Stimulated activated naive CD8-positive, alpha-beta T cell treated with anti-CD3 and anti-CD28 coated beads, Interleukin-15, Interleukin-2, amounts not matched to agents 100 U/mL and 50 U/mL, for 24 hours (primary cell): ENCODE measurements at regions not wholly inside any gene's neighbourhood (a gene's known extent, or its start where the extent isn't known, plus 50 kb on each side); places are given as distances from the start of the nearest gene placed in this dataset.
A peak's percentile ranks its signal among the peaks of the same experiment; 100 is the strongest.
"Not testable (repeated sequence)": the region's sequence is repeated elsewhere in the genome, so short reads cannot be mapped to it uniquely, and the experiment has no call there.

ENCODE experiments used
- ATAC-seq: fragments of 150-1000 bp; cut with Tn5 transposase; one replicate; pipeline ENCODE4 v1.10.0; 2021
- DNase-seq: peaks from one replicate; pipeline ENCODE4 v3.0.0; 2021

GRCh38 chr2:89148256-89148655 lies 456.8 kb downstream of the RPIA start:
- not testable (repeated sequence) for ATAC-seq

GRCh38 chr2:89151699-89152098 lies 460.2 kb downstream of the RPIA start:
- not testable (repeated sequence) for DNase-seq, ATAC-seq

More at GRCh38 chr2:89148256-89148655, 456.8 kb downstream of the RPIA start:
- not testable (repeated sequence) for DNase-seq

DNA sequence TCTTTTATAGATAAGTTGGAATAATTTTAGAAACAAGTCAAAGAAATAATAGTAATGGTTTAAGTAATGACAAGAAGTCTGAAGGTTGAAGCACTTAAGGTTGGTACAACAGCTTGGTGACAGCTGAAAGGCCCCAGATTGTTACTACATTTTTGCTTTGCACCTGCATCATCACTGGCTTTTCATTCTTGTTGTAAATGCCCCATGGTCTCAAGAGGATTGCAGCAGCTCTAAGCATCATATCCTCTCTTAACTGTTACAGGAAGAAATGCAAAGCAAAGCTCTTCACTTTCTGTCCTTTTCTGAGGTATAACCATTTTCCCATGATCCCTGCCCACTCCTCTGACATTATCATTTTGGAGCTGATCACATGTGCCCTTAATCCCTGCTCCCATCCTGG lies 461.0 kb downstream of the RPIA start:
- not testable (repeated sequence) for DNase-seq, ATAC-seq

- ATAC-seq, DNase-seq: not testable (repeated sequence)
Observed at GRCh38 chr2:89153210-89153609, 461.7 kb downstream of the RPIA start.

DNA sequence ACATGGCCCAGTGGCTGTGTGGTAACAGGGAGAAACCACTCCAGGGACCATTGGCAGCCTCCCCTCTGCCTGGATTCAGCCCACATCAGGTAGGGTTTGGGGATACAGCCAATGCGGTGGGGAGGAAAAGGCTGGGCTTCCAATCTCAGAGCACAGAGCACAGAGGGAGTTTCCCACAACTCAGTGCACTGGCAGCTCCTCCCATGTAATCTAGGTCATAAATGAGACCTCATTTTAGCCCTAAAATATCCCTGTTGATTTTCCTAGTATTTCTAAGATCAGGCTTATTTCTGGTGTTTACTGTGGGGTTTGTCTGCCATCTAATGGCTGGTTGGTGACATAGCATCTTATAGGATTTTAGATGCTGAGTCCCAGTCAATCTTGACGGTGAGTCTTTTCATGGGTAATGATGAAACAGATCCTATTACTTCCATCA lies 462.8 kb downstream of the RPIA start:
- not testable (repeated sequence) for ATAC-seq

GRCh38 chr2:89160306-89160705 lies 468.8 kb downstream of the RPIA start:
- ATAC-seq, DNase-seq: not testable (repeated sequence)

More for the DNA sequence above, 462.8 kb downstream of the RPIA start:
- not testable (repeated sequence) for DNase-seq

DNA sequence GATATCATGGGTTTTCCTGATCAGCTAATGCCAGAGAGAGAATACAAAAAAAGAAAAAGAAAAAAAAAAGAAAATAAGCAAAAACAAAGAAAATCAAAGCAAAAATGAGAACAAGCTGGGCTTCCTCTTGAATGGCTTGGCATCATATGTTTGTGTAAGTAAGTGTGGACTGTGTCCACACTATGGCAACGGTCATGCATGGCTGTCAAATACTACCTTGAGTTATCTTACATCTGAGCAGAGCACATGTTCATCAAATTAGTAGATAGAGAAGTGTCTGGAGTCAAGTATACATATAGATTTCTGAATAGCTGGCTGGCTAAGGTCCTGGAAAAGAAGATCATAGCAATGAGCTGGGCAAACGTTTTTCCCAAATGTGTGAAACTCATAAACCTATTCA lies 470.2 kb downstream of the RPIA start:
- not testable (repeated sequence) for DNase-seq, ATAC-seq

GRCh38 chr2:89170506-89171173 lies 479.2 kb downstream of the RPIA start:
- not testable (repeated sequence) for DNase-seq, ATAC-seq

GRCh38 chr2:89171174-89171519 lies 479.7 kb downstream of the RPIA start:
- ATAC-seq, DNase-seq: not testable (repeated sequence)

DNA sequence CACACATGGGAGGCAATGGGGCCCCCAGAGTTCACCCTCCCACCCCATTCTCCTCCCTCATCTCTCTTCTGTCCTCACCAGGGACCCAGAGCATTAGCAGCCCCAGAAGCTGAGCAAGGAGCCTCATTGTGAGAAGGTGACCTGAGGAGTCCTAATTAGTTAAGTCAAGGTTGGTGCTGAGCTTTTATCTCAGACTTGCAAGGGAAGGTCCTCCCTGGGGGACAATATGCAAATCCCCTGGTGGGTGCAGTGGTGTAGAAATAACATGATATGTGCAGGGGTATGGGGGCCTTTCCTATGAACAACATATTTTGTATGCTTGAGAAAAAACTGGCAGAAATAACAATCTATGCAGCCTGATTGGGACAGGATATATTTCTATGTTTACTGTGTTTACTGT lies 485.5 kb downstream of the RPIA start:
- DNase-seq, ATAC-seq: not testable (repeated sequence)

- not testable (repeated sequence) for DNase-seq, ATAC-seq
Observed at GRCh38 chr2:89182221-89182620, 490.7 kb downstream of the RPIA start.

- not testable (repeated sequence) for DNase-seq, ATAC-seq
Observed at GRCh38 chr2:89184746-89185145, 493.3 kb downstream of the RPIA start.

DNA sequence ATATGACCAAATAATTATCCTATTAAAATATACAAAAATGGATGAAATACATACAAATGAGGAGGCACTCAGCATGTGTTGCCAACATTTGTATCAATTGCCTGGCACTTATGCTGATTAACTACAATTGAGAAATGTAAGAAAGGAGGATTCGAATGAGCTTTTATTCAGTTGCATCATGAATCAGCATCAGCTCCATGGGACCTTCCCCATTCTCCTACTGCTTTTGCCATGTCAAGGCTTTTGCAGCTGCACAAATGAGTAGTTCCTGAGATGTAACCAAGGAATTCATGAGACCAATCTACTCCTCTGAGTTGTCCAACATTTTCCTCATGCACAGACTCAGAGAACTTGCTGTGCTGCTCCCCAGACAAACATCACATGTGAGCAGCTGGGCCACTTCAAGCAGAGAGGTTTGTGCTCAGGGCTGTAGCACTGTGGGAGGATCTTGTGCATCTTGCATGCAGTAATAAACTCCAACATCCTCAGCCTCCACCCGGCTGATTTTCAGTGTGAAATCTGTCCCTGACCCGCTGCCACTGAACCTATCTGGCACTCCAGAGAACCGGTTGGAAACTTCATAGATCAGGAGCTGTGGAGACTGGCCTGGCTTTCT lies 504.3 kb downstream of the RPIA start:
- DNase-seq, ATAC-seq: not testable (repeated sequence)

DNA sequence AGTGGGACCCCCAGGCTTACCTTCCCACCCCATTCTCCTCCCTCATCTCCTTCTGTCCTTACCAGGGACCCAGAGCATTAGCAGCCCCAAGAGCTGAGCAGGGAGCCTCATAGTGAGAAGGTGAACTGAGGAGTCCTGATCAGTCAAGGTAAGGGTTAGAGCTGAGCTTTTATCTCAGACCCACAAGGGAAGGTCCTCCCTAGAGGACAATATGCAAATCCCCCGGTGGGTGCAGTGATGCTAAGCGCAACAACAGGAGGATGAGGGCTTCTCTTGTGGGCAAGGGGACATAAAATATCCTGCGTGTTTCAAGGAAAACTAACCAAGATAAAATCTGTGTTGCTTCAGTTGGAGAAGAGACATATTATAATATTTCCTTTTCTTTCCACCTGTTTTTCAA lies 505.2 kb downstream of the RPIA start:
- not testable (repeated sequence) for DNase-seq, ATAC-seq

- not testable (repeated sequence) for DNase-seq, ATAC-seq
Observed at GRCh38 chr2:89198026-89198425, 506.6 kb downstream of the RPIA start.

GRCh38 chr2:89199453-89200246 lies 508.2 kb downstream of the RPIA start:
- not testable (repeated sequence) for DNase-seq
- peak; percentile 6 for ATAC-seq

GRCh38 chr2:89200247-89200527 lies 508.7 kb downstream of the RPIA start:
- peak; percentile 28 for ATAC-seq
- not testable (repeated sequence) for DNase-seq

- DNase-seq, ATAC-seq: not testable (repeated sequence)
Observed at GRCh38 chr2:89202518-89202917, 511.0 kb downstream of the RPIA start.

GRCh38 chr2:89205153-89205552 lies 513.7 kb downstream of the RPIA start:
- peak; percentile 44 for DNase-seq

GRCh38 chr2:89208144-89208932 lies 516.9 kb downstream of the RPIA start:
- not testable (repeated sequence) for DNase-seq, ATAC-seq

More at GRCh38 chr2:89205153-89205552, 513.7 kb downstream of the RPIA start:
- not testable (repeated sequence) for ATAC-seq

DNA sequence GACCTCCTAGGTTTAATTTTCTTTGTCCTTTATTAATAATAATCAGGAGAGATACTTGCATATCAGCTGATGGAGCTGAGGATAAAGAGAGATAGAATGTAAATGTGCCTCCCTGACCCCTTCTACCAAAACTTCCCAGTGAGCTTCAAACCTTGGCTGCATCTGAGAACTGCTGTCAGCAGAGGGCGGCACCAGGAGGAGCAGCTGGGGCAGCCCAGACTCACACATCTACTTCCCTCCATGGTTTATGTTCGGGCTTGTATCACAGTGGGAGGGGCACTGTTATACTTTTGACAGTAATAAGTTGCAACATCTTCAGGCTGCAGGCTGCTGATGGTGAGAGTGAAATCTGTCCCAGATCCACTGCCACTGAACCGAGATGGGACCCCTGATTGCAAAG lies 521.7 kb downstream of the RPIA start:
- not testable (repeated sequence) for ATAC-seq
- peak; percentile 6 for DNase-seq

- not testable (repeated sequence) for ATAC-seq
Observed at GRCh38 chr2:89213811-89214210, 522.3 kb downstream of the RPIA start.

More at GRCh38 chr2:89213811-89214210, 522.3 kb downstream of the RPIA start:
- not testable (repeated sequence) for DNase-seq
